DND-41 (cell line): ENCODE measurements at regions not wholly inside any gene's neighbourhood (a gene's known extent, or its start where the extent isn't known, plus 50 kb on each side); places are given as distances from the start of the nearest gene placed in this dataset.

Experiments
- ATAC-seq: fragments of 200-7000 bp; cut with Tn5 transposase; 3 replicates; pipeline ENCODE4 v1.9.1; 2021; ENCODE audit warnings: low read depth; ENCODE audit not compliant: insufficient read depth
- DNase-seq: peaks from one replicate; pipeline ENCODE4 v3.0.0-alpha.2; 2020
- H2AFZ ChIP-seq: 2 replicates; pipeline ENCODE4 v1.6.0; 2012; ENCODE audit warnings: low read depth, low read length
- H3K27ac ChIP-seq: 2 replicates; pipeline ENCODE4 v1.5.1; 2012; ENCODE audit warnings: low read length, inconsistent platforms
- H3K27me3 ChIP-seq: fragments of 200-600 bp; sonication (generic); 2 replicates; pipeline ENCODE4 v1.6.0; 2012; ENCODE audit warnings: low read length, mild to moderate bottlenecking, inconsistent platforms; ENCODE audit not compliant: insufficient read depth, poor library complexity
- H3K36me3 ChIP-seq: 2 replicates; pipeline ENCODE4 v1.5.1; 2012; ENCODE audit warnings: low read length, inconsistent platforms; ENCODE audit not compliant: insufficient read depth
- H3K4me1 ChIP-seq: 2 replicates; pipeline ENCODE4 v1.5.1; 2012; ENCODE audit warnings: mild to moderate bottlenecking, low read length; ENCODE audit not compliant: insufficient read depth
- H3K4me2 ChIP-seq: 2 replicates; pipeline ENCODE4 v1.6.0; 2012; ENCODE audit warnings: mild to moderate bottlenecking, moderate library complexity, low read length, inconsistent platforms; ENCODE audit not compliant: insufficient read depth
- H3K4me3 ChIP-seq, 2 experiments: fragments of 200-600 bp in 1 of 2; shearing (Covaris generic) in 1 of 2; 2 replicates each; pipeline ENCODE4 v1.5.1; 2012 to 2016; ENCODE audit warnings: inconsistent platforms in 2 of 2, low read length in 2 of 2, mild to moderate bottlenecking in 2 of 2, low read depth in 1 of 2, moderate library complexity in 1 of 2
- H3K79me2 ChIP-seq: 2 replicates; pipeline ENCODE4 v1.6.0; 2012; ENCODE audit warnings: low read length, inconsistent platforms; ENCODE audit not compliant: insufficient read depth
- H3K9ac ChIP-seq: 2 replicates; pipeline ENCODE4 v1.6.0; 2012; ENCODE audit warnings: low read depth, mild to moderate bottlenecking, inconsistent platforms, low read length, moderate library complexity
- H3K9me3 ChIP-seq: 2 replicates; pipeline ENCODE4 v1.5.1; 2012; ENCODE audit warnings: low read length, moderate library complexity, mild to moderate bottlenecking, inconsistent platforms; ENCODE audit not compliant: insufficient read depth, severe bottlenecking
- H4K20me1 ChIP-seq: 2 replicates; pipeline ENCODE4 v1.6.0; 2012; ENCODE audit warnings: low read length; ENCODE audit not compliant: insufficient read depth
- CTCF ChIP-seq: IDR thresholded peaks from 2 replicates; pipeline ENCODE4 v1.5.1; 2012; ENCODE audit warnings: borderline replicate concordance, low read length, moderate library complexity, mild to moderate bottlenecking; ENCODE audit not compliant: poor library complexity, severe bottlenecking; ENCODE audit errors: extremely low read depth
- EZH2 ChIP-seq: IDR thresholded peaks from 3 replicates; pipeline ENCODE4 v1.6.1; 2012; ENCODE audit warnings: borderline replicate concordance, low read depth, mild to moderate bottlenecking, moderate library complexity, low read length, inconsistent platforms; ENCODE audit not compliant: severe bottlenecking

- H3K4me2 ChIP-seq = no peak overlapping the region
- H3K9ac ChIP-seq = no peak overlapping the region
- no peaks in the 10 kb centered on the region for H3K79me2 ChIP-seq
- ATAC-seq = no peak
- H3K27me3 ChIP-seq = no peaks in the 10 kb centered on the region
- no peaks in the 10 kb centered on the region for H3K9me3 ChIP-seq
- no peak overlapping the region for H3K4me3 ChIP-seq
- no peak for DNase-seq
- no peak overlapping the region for H2AFZ ChIP-seq
- no peaks in the 10 kb centered on the region for H3K36me3 ChIP-seq
- no peaks in the 10 kb centered on the region for H4K20me1 ChIP-seq
- no peak for TF ChIP-seq CTCF
- TF ChIP-seq EZH2 = no peak
- no peaks in the 10 kb centered on the region for H3K4me1 ChIP-seq
- H3K27ac ChIP-seq = no peak overlapping the region
Observed at GRCh38 chr10:111131168-111131799, 54.5 kb downstream of the ADRA2A start.

- Histone ChIP-seq H3K4me1 (no peaks in the 10 kb centered on the region), H3K9ac (no peak overlapping the region), H3K9me3 (no peaks in the 10 kb centered on the region), H3K36me3 (no peaks in the 10 kb centered on the region), H3K79me2 (no peaks in the 10 kb centered on the region), H4K20me1 (no peaks in the 10 kb centered on the region), H2AFZ (no peak overlapping the region), H3K4me2 (no peak overlapping the region), H3K27me3 (no peaks in the 10 kb centered on the region), H3K27ac (no peak overlapping the region), H3K4me3 (no peak overlapping the region)
- DNase-seq (no peak), ATAC-seq (no peak)
- TF ChIP-seq CTCF (no peak), EZH2 (no peak)
Observed at GRCh38 chr10:111137007-111137406, 60.2 kb downstream of the ADRA2A start.

- Histone ChIP-seq H2AFZ (no peak overlapping the region), H3K9me3 (no peaks in the 10 kb centered on the region), H3K4me2 (no peak overlapping the region), H3K4me3 (no peak overlapping the region), H3K27me3 (no peaks in the 10 kb centered on the region), H3K4me1 (no peaks in the 10 kb centered on the region), H3K79me2 (no peaks in the 10 kb centered on the region), H3K27ac (no peak overlapping the region), H3K9ac (no peak overlapping the region), H3K36me3 (no peaks in the 10 kb centered on the region), H4K20me1 (no peaks in the 10 kb centered on the region)
- DNase-seq (no peak), ATAC-seq (no peak)
- TF ChIP-seq CTCF (no peak), EZH2 (no peak)
Observed at GRCh38 chr10:111137587-111137986, 60.8 kb downstream of the ADRA2A start.
